ENCODE measurements at regions not wholly inside any gene's neighbourhood (a gene's known extent, or its start where the extent isn't known, plus 50 kb on each side); places are given as distances from the start of the nearest gene placed in this dataset.
"Not testable (repeated sequence)": the region's sequence is repeated elsewhere in the genome, so short reads cannot be mapped to it uniquely, and the experiment has no call there.

GRCh38 chr20:12453711-12454110, 536.0 kb downstream of the BTBD3 start:
- no peak for DNase-seq (ENCODE audit: low read depth in 2 of 2)

GRCh38 chr20:12455148-12455547, 537.5 kb downstream of the BTBD3 start:
- no peak for DNase-seq (ENCODE audit: low read depth in 2 of 2)

- no peak for DNase-seq (ENCODE audit: low read depth in 2 of 2)
These were observed 540.5 kb downstream of the BTBD3 start for GRCh38 chr20:12458241-12458640.

DNA sequence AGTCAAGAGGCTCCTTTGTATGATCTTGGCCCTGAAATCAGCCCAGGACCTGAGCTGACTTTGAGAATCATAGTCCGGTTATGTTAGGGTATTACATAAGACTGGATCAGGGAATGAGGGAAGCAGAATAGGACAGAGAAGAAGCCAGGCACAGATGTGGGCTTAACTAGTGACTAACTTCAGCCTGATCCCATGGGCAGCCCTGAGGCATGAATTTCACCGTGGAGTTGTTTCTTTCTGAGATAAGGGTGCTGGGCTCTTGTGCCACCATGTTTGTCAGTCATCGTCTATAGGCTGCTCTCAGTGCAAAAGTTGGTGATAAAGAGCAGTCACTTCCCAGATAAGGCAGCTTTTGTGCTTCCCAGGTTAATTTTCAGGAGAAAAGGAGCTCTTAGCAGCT, 544.7 kb upstream of the SPTLC3 start:
- no peak for DNase-seq (ENCODE audit: low read depth in 2 of 2)

DNA sequence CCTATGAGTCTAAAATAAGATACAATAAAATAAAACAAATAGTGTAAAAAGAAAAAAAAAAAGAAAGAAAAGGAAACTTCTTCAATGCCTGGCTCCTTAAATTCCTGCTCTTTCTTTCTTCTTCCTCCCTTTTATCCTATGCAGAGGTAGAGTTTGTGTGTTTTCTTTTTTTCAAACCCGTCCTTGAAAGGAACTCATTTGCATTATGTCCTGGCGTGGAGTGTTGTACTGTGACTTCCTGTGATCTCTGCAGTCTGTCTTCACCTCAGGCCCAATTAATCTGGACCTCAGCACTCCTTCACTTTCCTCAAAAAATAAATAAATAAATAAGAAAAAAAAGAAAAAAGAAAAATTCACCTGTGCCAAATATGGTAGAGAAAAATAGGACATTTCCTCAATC, 541.9 kb upstream of the SPTLC3 start:
- no peak for DNase-seq (ENCODE audit: low read depth in 2 of 2)

DNA sequence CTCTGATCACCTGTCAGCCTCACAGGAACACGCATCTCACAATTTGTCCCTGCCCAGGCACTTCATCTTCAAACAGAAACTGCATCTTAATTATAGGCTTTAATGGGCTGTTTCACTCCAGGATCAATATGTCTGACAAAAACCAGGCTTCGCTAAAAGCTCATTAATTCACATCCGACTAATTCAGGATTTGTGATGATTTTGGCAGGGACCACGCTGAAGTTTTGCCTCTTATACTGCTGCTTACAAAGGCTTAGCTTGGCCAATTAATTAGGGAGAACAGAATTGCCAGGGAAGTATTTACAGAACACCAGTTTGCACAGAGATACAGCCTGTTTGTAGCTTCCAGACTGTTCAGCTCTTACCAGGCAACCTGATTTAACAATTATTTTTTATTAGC, 541.0 kb upstream of the SPTLC3 start:
- DNase-seq (ENCODE audit: low read depth in 2 of 2): no peak

DNA sequence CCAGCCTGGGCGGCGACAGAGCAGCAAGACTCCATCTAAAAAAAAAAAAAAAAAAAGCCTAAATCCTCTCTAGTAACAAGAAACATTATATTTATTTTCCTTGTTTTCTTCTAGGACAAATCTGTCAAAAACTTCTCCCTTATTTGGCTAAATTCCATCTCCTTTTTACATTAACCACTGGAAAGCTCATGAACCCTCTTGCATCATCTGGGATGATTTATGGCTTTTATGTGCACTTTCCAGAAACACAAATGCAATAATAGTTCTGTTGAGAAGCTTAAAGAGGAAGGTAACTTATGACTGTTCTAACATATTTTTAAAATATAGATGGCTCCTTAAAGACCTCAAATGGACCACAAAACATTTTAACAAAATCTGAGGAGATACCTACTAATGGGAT, 526.1 kb upstream of the SPTLC3 start:
- no peak for DNase-seq (ENCODE audit: low read depth in 2 of 2)

DNA sequence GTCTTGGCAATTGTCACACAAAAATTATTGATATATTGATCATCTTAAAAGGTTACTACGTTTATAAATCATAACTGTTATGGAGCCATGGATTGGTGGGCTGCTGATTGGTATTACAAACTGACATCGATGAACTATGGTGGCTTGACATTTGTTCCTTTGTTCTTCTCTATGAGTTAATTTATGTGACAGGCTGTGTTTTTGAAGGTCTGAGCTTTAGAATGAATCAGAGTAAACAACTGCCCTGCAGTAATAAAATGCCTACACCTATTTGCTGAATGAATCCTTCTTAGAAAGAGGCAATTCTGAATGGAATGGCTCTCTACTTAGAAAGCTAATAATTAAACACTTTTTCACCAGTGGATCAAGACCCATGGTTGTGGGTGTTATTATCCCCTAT, 506.3 kb upstream of the SPTLC3 start:
- no peak for DNase-seq (ENCODE audit: low read depth in 2 of 2)

DNA sequence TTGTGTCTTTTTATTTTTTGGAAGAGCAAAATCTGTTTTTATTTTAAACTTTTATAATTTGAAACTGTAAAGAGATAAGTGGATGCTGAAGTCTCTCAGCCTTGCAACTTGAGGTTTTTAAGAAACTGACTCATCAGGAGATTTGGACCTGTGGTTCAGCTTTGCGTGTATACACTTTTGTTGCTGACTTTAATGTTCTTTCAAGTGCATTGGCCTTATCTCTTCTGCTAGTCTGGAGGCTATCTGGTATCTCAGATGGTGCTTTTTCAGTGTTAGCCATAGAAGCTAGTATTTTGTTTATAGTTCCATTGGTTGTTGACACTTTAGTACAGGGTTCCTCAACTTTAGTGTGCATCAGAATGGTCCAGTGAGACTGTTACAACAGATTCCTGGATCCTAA, 504.0 kb upstream of the SPTLC3 start:
- no peak for DNase-seq (ENCODE audit: low read depth in 2 of 2)

- no peak for DNase-seq (ENCODE audit: low read depth in 2 of 2)
These were observed 497.3 kb upstream of the SPTLC3 start for GRCh38 chr20:12511499-12511898.

DNA sequence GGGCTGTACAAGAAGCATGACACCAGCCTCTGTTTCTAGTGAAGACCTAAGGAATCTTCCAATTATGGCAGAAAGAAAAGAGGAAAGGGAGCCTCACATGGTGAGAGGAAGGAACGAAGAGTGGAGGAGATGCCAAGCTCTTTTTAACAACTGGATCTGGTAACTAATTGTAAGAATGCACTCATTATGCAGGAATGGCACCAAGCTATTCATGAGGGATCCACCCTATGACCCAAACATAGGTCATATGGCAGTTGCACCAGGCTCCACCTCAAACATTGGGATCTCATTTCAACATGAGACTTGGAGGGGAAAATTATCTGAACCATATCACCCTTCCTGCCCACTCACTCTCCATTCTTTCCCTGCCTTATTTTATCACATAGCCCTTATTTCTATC, 496.0 kb upstream of the SPTLC3 start:
- no peak for DNase-seq (ENCODE audit: low read depth in 2 of 2)

- DNase-seq (ENCODE audit: low read depth in 2 of 2): no peak
These were observed 480.7 kb upstream of the SPTLC3 start for GRCh38 chr20:12528104-12528503.

- no peak for DNase-seq (ENCODE audit: low read depth in 2 of 2)
These were observed 480.2 kb upstream of the SPTLC3 start for GRCh38 chr20:12528591-12529041.

DNA sequence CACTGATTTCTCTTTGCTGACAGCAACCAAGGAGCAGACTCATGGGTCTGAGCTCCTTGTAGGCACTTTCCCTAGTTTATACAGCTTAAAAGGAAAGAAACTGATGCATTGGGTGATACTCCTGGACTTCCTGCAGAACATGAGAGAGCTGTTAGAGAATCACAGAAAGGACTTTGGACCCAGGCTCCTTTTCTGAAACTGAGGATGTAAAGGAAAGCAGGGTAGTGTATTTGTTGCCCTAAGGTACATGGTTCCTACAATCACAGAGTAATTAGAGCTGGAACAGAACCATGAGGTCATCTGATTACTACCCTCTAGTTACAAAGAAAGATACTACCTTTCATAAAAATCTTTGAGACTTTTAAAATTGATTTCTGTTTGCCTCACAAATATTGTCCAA, 477.1 kb upstream of the SPTLC3 start:
- no peak for DNase-seq (ENCODE audit: low read depth in 2 of 2)

- DNase-seq (ENCODE audit: low read depth in 2 of 2): no peak
These were observed 473.5 kb upstream of the SPTLC3 start for GRCh38 chr20:12535316-12535715.

DNA sequence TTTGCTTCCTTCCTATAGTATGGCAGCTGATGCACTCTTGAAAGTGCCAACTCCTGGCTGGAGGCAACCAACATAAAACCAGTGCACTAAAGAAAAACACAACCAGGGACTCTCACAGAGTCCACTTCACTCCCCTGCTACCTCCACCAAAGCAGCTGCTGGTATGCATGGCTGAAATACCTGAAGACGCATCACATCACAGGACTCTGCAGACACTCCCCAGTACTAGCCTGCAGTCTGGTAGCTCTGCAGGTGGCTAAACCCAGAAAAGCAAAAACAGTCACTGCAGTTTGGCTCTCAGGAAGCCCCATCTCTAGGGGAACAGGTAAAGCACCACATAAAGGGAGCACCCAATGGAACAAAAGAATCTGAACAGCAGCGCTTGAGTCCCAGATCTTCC, 473.0 kb upstream of the SPTLC3 start:
- DNase-seq (ENCODE audit: low read depth in 2 of 2): no peak

DNA sequence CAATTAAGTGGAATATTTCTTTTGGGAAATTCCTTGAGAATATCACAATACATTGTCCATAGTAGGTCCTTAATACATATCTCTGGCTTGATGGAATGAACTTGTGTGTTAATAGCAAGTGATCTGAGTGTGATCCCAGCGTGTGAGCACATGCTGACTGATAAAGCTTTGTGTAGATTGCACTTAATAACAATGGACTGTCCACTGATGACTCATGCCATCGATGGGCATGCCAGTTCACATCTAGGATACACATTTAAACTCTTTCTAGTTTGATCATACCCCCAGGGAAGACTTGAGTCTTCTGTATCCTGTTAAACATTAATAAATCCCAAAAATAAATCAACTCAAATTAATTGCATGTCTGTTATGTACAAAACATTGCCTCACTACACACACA, 454.3 kb upstream of the SPTLC3 start:
- no peak for DNase-seq (ENCODE audit: low read depth in 2 of 2)

- DNase-seq (ENCODE audit: low read depth in 2 of 2): no peak
These were observed 453.4 kb upstream of the SPTLC3 start for GRCh38 chr20:12555369-12555768.

DNA sequence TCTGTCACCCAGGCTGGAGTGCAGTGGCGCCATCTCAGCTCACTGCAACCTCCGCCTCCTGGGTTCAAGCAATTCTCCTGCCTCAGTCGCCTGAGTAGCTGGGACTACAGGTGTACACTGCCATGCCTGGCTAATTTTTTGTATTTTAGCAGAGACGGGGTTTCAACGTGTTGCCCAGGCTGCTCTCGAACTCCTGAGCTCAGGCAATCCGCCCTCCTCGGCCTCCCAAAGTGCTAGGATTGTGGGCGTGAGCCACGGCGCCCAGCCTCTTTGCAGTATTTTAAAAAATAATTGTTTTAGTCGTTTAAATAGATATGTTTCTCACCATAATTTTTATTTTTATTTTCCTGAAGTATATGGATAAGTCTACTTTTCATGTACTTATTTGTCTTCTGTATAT, 452.9 kb upstream of the SPTLC3 start:
- not testable (repeated sequence) for DNase-seq (ENCODE audit: low read depth in 2 of 2)

DNA sequence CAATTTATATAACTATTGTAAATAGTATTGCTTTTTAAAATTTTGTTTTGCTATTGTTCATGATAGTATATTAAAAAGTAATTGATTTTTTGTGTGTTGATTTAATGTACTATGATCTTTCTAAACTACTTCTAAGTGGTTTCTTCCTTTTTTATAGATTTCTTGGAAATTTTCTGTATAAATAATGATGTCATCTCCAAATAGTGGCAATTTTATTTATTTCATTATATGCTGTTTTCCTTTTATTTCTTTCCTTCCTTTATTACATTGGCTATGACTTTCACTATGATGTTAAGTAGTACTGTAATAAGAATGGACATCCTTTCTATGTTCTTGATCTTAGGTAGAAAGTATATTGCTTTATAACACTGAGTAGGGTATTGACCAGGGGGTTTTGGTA, 451.5 kb upstream of the SPTLC3 start:
- no peak for DNase-seq (ENCODE audit: low read depth in 2 of 2)

DNA sequence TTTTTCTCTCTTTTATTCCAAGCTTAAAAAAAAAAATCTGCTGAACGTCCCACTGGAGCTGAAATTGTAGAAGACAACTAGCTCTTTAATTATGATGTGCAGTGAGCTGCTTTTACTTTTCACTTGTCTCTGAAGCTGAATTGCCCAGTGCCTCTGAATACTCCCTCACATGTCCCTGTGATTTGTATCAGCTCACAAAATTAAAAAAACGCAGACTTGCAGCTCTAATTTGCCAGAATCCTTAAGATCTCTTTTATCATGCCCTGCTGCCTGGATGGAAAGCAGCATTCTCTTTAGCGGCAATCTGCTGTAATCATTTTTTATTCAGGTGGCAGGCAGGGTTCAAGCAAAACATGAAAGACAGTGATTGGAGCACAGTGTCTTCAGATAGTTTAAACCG, 443.8 kb upstream of the SPTLC3 start:
- no peak for DNase-seq (ENCODE audit: low read depth in 2 of 2)

GRCh38 chr20:12566596-12566995, 442.2 kb upstream of the SPTLC3 start:
- DNase-seq (ENCODE audit: low read depth in 2 of 2): no peak

GRCh38 chr20:12570371-12570770, 438.4 kb upstream of the SPTLC3 start:
- DNase-seq (ENCODE audit: low read depth in 2 of 2): no peak

GRCh38 chr20:12573442-12573841, 435.3 kb upstream of the SPTLC3 start:
- no peak for DNase-seq (ENCODE audit: low read depth in 2 of 2)
